OCI-LY7 (cell line): ENCODE measurements at regions not wholly inside any gene's neighbourhood (a gene's known extent, or its start where the extent isn't known, plus 50 kb on each side); places are given as distances from the start of the nearest gene placed in this dataset.

Experiments used
- CTCF ChIP-seq: fragments of 200-600 bp; sonication (generic); conservative IDR thresholded peaks from 2 replicates; pipeline ENCODE4 v1.5.1; 2014; ENCODE audit warnings: mild to moderate bottlenecking, antibody characterized with exemption, low read length, moderate library complexity, mixed read lengths
- EZH2phosphoT487 ChIP-seq: fragments of 200-600 bp; sonication (generic); IDR thresholded peaks from 2 replicates; pipeline ENCODE4 v1.6.1; 2018; ENCODE audit warnings: low read depth, borderline replicate concordance, mild to moderate bottlenecking, mixed run types, antibody characterized with exemption, low read length, moderate library complexity, mixed read lengths

DNA sequence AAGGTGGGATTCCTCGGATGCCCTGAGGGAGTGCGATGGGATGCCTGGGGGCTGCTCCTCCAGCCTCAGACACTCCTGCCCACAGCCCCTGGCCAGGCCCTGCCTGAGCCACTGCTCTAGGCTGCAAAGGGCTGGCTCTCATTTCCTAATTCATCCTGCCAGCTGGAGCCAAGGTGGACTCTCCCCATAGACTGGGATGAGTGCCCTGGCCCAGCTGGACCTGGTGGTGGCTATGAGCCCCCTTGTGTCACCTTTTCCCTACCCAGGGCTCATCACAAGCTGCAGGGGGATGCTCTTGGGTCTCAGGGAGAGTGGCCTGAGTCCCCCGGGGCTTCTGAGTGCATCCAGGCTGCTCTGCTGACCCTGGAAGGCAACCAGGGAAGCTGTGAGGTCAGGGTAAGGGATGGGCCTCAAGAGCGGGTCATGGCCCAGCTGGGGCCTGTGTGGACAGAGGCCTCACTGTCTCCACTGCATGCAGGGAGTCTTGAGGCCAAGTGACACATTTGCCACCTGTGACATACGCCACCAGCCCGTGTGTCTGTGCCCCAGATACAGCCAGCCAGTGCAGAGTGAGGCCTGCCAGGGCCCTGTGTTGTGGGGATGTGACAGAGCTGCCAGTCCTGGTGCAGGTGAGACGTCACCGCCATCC is 102.7 kb upstream of the IER5L start:
- TF ChIP-seq CTCF (no peak), EZH2phosphoT487 (no peak)
